GM19023 (cell line): ENCODE measurements at regions not wholly inside any gene's neighbourhood (a gene's known extent, or its start where the extent isn't known, plus 50 kb on each side); places are given as distances from the start of the nearest gene placed in this dataset.
"Not testable (repeated sequence)": the region's sequence is repeated elsewhere in the genome, so short reads cannot be mapped to it uniquely, and the experiment has no call there.

Source experiments
- ATAC-seq: cut with Tn5 transposase; IDR thresholded peaks from one replicate; pipeline ENCODE4 v1.9.1; 2021; ENCODE audit warnings: mild to moderate bottlenecking, moderate library complexity; ENCODE audit not compliant: unreplicated experiment

- ATAC-seq = no peak
These were observed 1154.3 kb downstream of the BCL11A start for GRCh38 chr2:59399126-59399525.

- ATAC-seq = no peak
These were observed 1155.4 kb downstream of the BCL11A start for GRCh38 chr2:59398081-59398480.

- no peak for ATAC-seq
These were observed 1154.0 kb upstream of the FANCL start for GRCh38 chr2:59395119-59395518.

DNA sequence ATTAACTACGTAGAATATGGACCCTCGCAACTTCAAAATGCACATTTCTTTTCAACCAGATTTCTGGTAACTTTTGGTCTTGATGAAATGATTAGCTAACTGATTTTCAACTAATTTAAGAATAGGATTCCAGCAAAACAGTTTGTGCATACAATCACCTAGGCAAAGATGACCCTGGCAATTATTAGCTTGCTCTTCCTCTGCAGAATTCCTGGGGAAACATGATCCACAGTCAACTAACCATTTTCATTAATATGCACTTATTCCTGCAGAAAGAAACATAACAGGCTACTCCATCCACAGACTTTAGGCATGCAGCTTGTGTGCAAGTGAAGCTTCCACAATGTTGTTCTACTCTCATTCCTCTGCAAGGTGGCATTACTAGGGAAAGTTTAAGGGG lies 1150.8 kb upstream of the FANCL start:
- ATAC-seq = no peak

DNA sequence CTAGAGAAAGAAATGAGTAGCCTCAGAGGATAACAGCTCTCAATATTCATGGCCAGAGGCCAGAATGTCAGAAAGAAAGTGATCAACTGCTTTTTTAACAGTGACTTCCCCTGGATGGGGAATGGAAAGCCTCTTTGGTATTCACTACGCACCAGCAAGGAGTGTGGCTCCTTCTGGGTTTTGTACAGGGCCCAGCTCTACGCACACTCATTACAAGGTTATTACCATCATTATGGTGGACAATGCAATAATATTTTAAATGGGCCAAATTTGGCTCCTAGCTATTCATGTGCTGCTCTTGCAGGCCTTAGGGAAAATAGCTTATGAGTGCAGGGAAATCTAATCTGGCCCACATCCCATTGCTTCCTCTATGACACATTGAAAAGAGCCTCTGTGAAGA lies 1149.5 kb upstream of the FANCL start:
- no peak for ATAC-seq

- ATAC-seq = no peak
These were observed 1148.1 kb upstream of the FANCL start for GRCh38 chr2:59389240-59389639.

DNA sequence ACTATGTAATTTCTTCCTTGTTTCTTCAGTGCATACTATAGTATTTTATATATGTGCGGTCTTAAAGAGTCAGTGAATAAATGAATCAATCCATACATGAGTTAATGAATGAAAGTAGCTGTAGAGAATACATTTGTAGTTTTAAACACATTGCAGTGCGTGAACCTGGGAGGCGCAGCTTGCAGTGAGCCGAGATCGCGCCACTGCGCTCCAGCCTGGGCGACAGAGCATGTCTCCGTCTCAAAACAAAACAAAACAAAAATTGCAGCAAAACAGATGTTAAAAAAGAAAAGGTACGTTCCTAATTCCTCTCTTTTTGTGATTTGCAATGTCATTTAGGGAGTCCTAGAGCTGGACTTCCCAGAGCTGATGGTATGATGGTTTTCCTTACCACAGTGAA lies 1144.8 kb upstream of the FANCL start:
- ATAC-seq = no peak

- ATAC-seq = no peak
These were observed 1142.3 kb upstream of the FANCL start for GRCh38 chr2:59383473-59383872.

- no peak for ATAC-seq
These were observed 1137.0 kb upstream of the FANCL start for GRCh38 chr2:59378127-59378526.

- no peak for ATAC-seq
These were observed 1125.2 kb upstream of the FANCL start for GRCh38 chr2:59366288-59366687.

DNA sequence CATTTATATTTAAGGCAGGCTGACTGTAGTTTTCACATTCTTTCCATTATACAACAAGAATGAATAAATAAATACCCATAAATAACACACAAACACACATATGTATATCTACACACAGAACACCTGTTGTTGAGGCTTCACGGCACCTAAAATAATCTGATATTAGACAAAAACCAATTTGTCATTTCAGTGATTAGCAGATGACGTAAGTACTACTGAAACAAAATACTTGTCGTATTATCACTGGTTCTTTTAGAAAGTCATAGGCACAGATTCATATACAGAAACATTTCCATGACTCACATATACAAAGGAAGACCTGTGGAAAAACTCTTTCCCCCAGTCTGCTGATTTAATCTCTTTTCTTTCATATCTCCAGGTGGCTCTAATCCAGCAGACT lies 1113.4 kb upstream of the FANCL start:
- no peak for ATAC-seq

GRCh38 chr2:59353306-59353921 lies 1112.3 kb upstream of the FANCL start:
- no peak for ATAC-seq

GRCh38 chr2:59342166-59342565 lies 1101.0 kb upstream of the FANCL start:
- no peak for ATAC-seq

DNA sequence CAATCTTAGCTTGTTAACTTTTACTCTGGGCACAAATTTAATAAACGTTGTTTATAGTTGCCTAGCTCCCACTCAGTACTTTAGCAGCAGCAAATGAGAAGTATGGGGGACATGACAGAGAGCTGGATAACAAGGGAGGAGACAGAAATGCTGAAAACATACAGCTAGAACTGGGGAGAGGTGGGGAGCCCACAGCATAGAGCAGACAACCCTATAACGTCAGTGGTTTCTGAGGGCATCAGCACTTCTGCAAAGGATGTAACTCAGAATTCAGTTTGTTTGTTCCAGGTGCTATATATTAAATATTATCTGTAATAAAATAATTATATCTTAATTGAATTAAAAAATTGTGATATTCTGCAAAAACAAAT lies 1098.7 kb upstream of the FANCL start:
- ATAC-seq = no peak

GRCh38 chr2:59339121-59339836 lies 1098.2 kb upstream of the FANCL start:
- no peak for ATAC-seq

DNA sequence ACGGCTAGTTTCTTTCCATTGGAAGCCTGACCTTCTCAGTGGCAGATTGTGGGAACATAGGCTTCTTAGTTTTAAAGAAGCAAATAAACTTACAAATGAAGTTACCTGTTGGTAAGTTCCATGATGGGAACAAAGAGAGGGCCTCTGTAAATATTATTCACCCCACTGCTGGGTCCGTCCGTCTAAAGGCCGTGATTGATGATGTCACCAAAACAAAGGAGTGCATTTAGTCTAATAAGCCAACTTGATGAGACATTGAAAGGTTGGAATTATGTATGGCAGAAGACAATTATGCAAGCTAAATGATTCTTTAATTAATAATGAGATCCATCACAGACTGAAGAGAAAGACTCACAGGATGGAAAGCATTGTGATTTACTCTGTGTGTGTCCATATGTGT lies 1091.9 kb upstream of the FANCL start:
- ATAC-seq = no peak

GRCh38 chr2:59326581-59327365 lies 1085.6 kb upstream of the FANCL start:
- not testable (repeated sequence) for ATAC-seq

DNA sequence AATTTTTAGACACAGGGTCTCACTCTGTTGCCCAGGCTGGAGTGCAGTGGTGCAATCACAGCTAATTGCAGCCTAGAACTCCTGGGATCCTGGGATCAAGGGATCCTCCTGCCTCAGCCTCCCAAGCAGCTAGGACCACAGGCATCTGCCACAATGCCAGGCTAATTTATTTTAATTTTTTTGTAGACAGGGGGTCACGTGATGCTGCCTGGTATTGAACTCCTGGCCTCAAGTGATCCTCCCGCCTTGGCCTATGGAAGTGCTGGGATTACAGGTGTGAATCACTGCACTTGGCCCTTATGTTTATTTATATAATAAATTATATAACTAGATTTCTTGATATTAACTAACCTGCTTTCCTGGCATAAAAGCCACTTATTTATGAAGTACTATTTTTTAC lies 1081.7 kb upstream of the FANCL start:
- ATAC-seq = no peak

- no peak for ATAC-seq
These were observed 1080.9 kb upstream of the FANCL start for GRCh38 chr2:59322005-59322404.

DNA sequence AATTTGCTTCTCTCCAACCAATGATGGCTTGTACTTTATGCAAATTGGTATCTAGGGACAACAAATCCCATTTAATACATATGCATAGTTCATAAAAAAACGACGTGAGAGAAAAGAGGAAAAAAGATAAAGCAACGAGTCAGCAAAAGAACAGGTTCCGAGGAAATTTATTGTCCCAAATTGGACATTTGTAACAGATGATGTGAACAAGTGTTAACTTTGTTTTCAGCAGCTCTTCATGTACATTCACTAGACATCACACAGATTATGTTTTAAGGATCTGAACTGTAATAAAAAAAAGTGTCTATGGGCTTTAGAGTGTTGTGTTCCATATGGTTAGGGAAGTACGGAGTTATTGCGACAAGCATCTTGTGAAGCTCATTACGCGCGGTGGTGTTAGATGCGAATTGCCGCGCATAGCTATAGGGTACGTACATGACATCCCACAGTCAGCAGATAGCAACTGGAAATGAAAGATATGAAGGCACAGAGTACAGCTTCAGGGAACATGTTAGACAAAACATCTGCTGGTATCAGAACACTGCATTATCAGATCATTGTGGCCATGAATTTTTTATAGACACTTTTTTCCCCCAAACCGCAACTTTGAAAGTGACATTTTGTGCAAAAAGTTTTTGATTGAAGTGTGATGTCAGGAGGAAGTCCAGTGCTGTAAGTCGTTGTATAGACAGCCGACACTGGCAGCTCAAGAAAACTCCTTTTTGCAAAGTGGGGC lies 1073.1 kb upstream of the FANCL start:
- ATAC-seq = no peak
